ENCODE measurements at regions not wholly inside any gene's neighbourhood (a gene's known extent, or its start where the extent isn't known, plus 50 kb on each side); places are given as distances from the start of the nearest gene placed in this dataset.

GRCh38 chr9:86893811-86894490 lies 53.4 kb downstream of the GAS1 start:
- no peak for DNase-seq (ENCODE audit: low spot score)

DNA sequence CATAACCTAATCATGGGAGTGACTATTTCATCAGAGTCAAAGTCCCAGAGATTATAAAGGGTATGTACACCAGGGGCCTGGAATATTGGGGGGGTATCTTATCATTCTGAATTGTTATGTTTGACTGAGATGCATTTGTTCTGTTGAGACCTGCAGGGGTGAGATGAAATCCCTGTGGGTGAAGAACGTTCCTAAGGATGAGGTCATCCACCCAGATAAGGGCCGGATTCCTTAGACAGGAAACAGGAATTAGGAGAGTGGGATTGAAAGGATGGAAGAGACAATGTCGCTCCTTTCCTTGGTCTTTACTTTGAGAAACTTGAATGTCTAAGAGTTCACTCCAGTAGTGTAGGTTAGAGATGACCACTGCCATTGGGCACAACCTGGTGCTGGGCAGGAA lies 54.7 kb downstream of the GAS1 start:
- no peak for DNase-seq (ENCODE audit: low spot score)

DNA sequence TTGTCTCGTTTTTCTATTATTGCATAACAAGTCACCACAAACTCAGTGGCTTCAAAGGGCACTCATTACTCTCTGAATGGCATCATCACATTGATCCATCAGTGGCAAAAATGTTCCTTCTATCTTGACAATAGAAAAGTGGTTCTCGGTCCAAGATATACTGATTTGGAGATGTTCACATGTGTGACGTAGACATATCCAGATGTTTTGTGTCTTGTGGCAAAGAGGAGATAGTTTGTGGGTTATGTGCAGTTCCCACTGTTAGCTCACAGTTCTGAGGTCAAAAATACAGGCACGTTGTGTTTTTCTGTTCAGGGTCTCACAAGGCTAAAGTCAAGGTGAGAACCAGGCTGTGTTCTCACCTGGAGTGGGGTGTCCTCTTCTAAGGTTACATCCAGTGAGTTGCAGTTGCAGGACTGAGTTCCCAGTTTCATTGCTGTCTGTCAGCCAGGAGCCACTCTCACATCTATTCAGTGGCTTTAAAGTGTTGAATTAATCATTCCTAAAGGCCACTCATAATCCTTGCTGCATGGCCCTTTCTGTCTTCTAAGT lies 55.3 kb downstream of the GAS1 start:
- DNase-seq (ENCODE audit: low spot score): no peak

DNA sequence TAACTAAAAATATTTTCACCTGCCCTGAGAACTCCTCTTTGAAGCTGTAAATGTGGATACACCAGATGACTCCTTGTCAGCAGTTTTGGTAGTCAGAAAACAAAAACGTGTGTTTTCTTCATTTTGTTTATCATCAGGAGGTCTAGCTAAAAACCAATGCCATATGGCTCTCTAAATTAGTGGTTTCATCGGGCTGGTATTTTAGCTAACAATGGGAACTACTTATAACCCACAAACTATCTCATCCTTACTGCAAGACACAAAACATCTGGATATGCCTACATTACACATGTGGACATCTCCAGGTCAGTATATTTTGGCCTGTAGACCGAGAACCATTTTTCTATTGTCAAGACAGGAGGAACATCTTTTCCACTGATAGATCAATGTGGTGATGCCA lies 56.2 kb downstream of the GAS1 start:
- DNase-seq (ENCODE audit: low spot score): no peak

GRCh38 chr9:86885232-86885631 lies 62.1 kb downstream of the GAS1 start:
- DNase-seq (ENCODE audit: low spot score): no peak

GRCh38 chr9:86876621-86877196 lies 70.6 kb downstream of the GAS1 start:
- no peak for DNase-seq (ENCODE audit: low spot score)

DNA sequence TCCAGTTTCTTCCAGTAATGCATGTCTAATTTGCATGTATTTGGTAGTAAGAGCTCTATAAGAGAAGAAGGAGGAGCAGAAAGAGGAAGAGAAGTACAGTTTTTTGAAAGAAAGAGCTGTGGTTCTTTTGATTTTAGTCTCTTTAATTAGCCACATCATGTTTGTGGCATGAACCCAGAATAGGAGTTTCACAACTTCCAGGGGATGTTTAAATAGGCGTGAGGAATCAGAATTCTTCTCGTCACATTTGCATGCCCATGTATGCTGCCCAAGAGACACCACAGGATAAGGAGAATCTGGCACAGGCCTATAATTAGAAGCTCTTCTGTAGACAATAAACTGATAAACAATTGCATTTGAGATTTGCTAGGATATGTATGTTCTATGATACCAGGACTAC lies 78.7 kb downstream of the GAS1 start:
- no peak for DNase-seq (ENCODE audit: low spot score)

DNA sequence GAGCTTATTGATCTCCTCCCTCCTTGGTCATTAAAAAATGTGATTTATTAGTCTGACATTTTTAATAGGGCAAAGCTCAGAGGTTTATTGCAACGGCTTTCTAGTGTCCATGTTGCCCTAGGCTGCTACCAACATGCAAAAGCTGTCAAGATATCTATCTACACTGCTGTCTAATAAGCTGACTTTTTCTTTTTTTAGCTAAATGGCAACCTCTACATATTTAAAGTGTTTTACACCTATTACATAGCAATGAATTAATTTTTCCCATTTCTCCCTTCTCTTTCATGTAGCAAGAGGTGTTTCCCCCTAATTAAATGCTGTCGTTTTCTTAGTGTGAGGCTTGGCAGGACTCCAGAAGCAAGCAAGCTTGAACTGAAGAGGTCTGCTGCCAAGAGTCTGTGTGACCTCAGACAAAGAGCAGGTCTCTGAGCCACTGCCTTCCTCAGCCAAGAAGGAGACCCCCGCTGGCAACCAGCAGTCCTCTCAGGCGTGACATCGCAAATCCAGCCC lies 79.4 kb downstream of the GAS1 start:
- no peak for DNase-seq (ENCODE audit: low spot score)

DNA sequence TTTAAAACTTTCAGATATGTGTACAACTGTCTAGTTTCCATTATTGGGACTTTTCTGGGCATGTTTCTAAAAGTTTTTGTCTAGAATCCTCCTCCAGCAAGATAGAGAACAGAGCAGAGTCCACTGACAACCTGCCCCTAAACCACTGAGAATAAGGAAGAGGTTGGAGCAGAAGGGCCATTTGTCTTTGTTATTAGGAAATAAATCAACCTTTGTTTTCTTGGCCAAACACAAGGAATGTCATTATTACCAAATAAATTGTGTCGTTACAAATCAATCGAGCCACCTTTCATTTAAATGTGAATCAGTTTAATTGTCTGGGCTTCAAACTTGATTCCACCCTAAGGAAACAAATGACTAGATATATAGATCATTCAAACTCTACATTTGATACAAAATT lies 81.4 kb downstream of the GAS1 start:
- no peak for DNase-seq (ENCODE audit: low spot score)

DNA sequence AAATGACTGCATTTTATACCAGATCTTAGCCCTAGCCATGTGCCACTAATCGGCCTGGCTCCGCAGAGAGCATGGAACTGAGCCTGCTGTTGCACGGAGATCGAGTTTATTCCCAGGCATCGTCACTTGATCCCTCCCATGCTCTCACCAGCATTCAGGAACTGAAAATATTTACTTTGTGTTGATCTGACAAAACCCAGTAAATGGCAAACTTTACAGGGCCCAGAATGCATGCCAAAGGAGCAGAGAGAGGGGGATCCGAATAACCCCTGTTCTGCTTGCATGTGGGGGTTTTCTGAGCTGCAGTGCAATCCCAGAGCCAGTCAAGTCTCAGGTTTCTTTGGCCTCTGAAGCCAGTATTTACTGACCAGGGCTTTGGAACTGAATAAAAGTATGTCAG lies 87.3 kb downstream of the GAS1 start:
- no peak for DNase-seq (ENCODE audit: low spot score)

- DNase-seq (ENCODE audit: low spot score): no peak
These were observed 88.2 kb downstream of the GAS1 start for GRCh38 chr9:86859056-86859455.

DNA sequence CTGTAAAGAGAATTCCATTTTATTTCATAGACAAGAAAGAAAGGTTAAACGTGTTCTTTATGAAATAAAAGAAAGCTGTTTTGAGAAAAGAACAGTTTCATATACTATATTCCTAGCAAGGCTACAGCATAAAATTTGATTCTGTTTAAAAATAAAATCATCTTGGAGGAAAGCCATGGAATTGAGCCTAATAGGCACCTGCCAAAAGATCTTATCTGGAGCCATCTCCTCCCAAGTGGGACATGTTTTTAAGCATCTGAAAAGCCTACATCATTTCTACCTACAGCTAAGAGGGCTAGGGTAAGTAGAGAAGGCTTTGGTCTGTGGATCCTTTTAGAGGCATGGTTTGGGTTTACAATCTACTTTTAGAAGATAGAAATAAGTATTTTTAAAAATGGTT lies 89.3 kb downstream of the GAS1 start:
- no peak for DNase-seq (ENCODE audit: low spot score)

DNA sequence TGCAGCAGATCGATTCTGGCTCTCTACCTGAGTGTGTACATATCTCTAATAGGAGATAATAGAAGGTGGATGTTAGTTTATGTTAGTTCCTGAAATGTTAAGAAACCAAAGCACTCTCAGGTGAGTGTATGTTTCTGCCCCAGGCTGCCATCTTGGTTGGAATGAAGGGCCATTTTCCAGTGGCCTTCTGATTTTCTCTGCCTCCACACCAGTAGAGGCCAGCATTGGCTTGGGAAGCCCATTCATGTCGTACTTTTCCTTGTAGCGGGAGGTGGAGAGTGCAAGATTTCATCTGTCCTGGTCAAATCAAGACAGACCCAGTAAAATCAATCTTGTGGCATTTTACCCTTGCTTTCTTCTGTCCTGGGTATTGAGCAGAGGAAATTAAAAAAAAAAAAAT lies 91.0 kb downstream of the GAS1 start:
- no peak for DNase-seq (ENCODE audit: low spot score)

- no peak for DNase-seq (ENCODE audit: low spot score)
These were observed 92.3 kb downstream of the GAS1 start for GRCh38 chr9:86854898-86855523.

DNA sequence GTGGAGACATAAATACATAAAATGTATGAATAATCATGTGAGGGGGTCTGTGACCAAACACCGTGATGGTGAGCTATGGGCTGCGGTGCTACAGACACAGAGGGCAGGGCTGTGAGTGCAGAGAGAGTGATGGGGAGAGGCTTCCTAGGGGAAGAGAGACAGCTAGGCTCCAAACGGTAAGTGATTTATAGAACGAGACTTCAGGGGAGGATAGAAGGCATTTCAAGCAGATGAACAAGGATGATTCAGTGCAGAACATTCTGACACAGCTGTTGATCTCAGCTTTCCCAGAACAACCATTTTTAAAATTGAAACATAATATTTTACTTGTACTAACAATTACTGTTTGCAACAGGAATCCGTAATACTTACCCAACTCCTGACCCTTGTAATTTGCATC lies 100.7 kb downstream of the GAS1 start:
- no peak for DNase-seq (ENCODE audit: low spot score)

DNA sequence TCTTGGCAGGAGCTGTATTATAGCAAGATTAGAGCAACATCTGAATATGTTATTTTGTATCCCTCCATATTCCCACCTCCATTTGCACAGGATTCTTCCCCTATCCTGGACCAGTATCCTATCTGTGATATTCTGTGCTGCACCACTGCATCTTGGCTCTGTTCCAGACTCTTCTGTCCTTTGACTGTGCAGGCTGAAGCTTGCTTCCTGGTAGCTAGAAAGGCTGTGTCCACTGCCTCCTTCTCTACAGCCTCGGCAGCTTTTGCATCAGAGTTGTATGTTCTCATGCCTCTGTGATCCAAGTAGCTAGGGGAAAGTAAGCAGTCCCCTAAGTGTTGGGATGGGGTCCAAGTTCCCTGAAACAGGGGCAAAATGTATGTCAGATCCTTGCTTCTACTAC lies 104.1 kb downstream of the GAS1 start:
- no peak for DNase-seq (ENCODE audit: low spot score)

DNA sequence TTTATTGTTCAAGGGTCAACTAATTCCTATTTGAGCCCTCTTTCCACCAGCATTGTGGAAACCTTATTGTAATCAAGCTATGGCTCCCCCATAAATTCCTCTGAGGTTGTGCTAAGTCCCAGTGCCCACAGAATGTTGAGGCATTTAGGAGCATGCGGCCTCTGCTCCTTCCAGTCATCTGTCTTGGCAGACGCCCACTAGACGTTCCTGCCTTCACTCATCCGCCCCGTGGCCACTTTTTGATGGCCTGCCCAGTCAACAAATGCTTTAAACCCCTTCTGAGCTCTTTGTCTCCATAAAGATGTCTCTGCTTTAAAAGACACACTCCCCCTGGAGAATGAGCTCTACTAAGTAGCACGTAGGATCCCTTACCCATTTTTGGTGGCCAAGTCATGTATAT lies 104.7 kb downstream of the GAS1 start:
- DNase-seq (ENCODE audit: low spot score): no peak

DNA sequence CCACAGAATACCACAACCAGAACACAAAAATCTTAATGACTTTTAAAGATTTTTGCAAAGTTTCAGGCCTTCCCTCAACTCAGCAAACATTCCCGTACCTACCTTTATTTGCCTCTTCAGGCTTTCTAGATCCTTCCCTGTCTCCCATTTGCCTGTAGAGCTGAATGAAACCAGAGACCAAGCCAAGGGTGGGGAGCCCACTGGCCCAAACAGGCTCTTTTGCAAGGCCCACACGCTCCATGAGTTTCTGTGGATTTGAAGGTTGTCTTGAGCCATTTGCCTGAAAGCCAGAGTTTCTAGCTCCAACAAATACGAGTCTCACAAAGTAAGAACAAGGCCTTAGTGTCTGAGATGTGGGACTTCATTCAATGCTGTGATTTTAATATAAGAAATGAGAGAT lies 107.8 kb downstream of the GAS1 start:
- DNase-seq (ENCODE audit: low spot score): no peak

- DNase-seq (ENCODE audit: low spot score): no peak
These were observed 108.5 kb downstream of the GAS1 start for GRCh38 chr9:86838519-86839497.

GRCh38 chr9:86837345-86837744 lies 110.0 kb downstream of the GAS1 start:
- no peak for DNase-seq (ENCODE audit: low spot score)

DNA sequence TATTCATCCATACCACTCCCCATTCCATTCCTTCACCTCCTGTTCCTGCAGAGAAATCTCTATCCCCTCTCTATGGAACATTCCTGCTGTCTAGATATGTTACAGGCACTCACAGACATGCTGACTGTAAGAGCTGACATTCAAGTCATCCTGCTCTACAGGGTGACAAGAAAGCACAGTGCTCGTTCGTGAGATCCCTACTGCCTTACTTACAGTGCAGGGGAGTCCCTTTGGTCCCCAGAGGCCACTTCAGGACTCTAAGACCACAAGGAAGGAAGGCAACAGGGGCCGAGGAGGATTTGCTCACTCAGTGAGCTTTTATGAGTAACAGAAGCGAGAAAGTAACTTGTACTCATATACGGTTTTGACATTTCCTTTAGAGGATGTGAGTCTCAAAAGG lies 110.5 kb downstream of the GAS1 start:
- DNase-seq (ENCODE audit: low spot score): no peak

DNA sequence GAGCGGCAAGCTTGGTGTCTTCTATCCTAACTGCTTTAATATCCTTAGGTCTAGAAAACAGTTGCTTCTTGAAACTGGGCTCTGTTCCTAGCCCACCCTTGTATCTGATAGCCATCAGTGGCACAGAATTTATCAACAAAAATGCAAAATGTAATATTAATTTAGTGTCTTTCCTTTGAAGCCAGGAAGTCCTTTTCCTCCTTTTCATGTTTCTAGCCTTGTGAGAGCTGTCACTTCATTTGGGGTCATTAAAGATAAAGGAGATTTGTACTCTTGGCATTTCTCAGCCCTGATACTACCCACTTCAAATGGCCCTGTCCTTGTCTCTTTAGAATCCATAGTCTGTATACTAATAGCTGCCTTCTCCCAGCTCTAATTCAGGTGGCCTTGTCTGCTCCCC lies 111.0 kb downstream of the GAS1 start:
- no peak for DNase-seq (ENCODE audit: low spot score)
